ENCODE measurements at regions not wholly inside any gene's neighbourhood (a gene's known extent, or its start where the extent isn't known, plus 50 kb on each side); places are given as distances from the start of the nearest gene placed in this dataset.

DNA sequence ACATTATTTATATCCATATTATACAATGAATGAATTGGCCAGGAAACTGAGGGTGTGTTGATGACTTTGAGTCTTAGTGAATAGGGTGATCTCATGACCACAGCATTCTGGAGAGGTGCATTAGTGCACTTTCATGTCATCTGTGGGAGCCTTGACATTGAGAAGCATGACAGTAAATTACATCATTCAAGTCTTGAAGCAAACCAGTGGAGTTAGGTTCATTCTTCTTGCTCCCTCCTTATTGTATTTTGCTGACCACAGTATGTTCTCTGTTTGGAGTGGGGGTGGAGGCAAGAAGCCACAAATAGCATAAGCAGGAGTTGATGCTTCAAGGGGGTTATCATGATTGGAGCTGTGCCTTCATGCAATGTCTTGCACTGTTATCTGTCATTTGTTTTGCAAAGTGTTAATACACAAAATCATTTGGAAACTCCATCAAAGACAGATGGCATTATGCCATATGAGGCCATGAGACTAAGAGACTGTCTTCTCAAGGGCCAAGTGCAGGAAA, 680.2 kb downstream of the NYAP2 start:
- peak; percentile 90 to 91 for DNase-seq (ENCODE audit: low read depth in 2 of 2)

- DNase-seq (ENCODE audit: low read depth in 2 of 2), result no peak
Measured at GRCh38 chr2:226079196-226079595, 679.7 kb downstream of the NYAP2 start.

- DNase-seq (ENCODE audit: low read depth in 2 of 2), result no peak
Measured at GRCh38 chr2:226078666-226079065, 679.2 kb downstream of the NYAP2 start.

DNA sequence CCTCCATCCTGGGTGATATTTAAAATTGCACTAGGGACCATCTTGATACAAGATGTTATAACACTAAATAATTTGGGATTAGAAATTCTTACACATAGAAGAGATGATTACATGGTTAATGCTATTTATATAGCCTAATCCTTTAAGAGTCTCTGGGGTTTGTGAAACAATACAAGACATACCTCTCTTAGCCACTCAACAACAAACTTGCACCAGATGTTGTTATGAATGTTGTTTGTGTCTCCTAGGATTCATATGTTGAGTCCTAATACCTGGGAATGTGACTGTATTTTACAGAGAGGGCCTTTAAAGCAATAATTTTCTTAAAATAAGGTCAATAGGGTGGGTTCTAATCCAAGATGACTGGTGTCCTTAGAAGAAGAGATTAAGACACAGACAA, 678.3 kb downstream of the NYAP2 start:
- DNase-seq (ENCODE audit: low read depth in 2 of 2), result no peak

DNA sequence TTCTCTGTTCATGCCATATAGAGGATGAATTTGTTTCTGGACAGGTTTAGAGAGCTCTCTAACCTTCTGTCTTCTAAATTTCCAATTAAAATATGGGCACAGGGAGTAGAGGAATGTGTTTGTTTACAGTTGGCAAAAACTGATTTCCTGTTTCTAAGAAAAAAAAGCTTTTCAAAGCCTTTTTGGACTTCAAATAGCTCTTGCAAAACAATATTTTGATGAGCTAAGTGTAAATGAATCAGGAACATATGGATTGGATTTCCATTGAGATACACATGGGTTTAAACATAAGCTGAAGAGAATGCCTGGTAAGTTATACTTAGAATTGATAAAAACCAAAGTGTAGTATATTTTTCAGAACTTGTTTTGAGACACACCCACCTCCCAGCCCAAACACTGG, 677.5 kb downstream of the NYAP2 start:
- DNase-seq (ENCODE audit: low read depth in 2 of 2), result peak; percentile 62 to 65

GRCh38 chr2:226076529-226076928, 677.0 kb downstream of the NYAP2 start:
- DNase-seq (ENCODE audit: low read depth in 2 of 2), result no peak

GRCh38 chr2:226074391-226074790, 674.9 kb downstream of the NYAP2 start:
- DNase-seq (ENCODE audit: low read depth in 2 of 2), result no peak

DNA sequence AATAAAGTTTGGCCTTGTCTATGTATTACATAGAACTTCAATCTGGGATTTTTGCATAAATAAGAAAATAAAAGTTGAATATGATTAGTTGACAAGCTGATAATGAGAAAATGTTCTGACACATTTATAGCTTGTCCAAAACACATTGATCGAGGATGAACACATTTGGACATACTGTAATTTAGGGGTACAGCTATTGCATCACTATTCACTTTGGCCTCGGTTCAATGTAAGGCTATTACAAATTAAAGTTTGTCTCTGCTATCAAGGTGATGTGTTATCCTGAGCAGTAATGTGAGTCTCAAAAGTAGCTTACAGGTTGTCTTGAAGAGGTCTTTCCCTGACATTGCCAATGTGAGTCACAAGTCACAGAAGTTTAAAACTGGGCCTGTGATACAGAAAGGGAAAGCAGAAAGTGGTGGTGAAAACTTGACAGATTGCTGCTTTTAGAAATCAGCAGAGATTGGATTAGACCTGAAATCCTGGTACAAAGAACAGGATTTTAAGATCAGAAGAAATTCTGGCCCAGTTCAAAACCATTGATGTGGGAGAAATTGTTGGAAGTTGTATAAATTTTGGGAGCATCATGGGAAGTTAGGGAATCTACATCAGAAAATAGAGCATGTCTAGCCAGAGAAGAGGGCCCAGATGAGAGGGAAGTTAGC, 674.1 kb downstream of the NYAP2 start:
- DNase-seq (ENCODE audit: low read depth in 2 of 2), result no peak

- DNase-seq (ENCODE audit: low read depth in 2 of 2), result no peak
Measured at GRCh38 chr2:226066873-226067272, 667.4 kb downstream of the NYAP2 start.

DNA sequence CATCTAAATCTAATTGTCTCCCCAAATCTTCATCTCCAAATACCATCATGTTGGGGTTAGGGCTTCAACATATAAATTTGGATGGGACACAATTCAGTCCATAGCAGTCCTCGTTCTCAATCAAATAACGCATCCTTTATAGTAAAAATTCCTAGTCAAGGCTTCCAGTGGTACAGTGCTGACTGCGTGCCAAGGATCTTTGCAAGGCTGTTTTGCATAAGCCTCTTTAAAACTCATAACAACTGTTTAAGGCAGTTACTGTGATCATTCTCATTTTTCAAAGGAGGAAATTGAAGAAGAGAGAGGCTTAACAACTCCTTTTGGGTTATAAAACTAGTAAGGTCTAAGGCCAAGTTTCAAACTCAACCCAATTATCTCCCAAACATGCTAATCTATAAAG, 666.9 kb downstream of the NYAP2 start:
- no peak for DNase-seq (ENCODE audit: low read depth in 2 of 2)

- DNase-seq (ENCODE audit: low read depth in 2 of 2), result no peak
Measured at GRCh38 chr2:226064932-226065570, 665.5 kb downstream of the NYAP2 start.

DNA sequence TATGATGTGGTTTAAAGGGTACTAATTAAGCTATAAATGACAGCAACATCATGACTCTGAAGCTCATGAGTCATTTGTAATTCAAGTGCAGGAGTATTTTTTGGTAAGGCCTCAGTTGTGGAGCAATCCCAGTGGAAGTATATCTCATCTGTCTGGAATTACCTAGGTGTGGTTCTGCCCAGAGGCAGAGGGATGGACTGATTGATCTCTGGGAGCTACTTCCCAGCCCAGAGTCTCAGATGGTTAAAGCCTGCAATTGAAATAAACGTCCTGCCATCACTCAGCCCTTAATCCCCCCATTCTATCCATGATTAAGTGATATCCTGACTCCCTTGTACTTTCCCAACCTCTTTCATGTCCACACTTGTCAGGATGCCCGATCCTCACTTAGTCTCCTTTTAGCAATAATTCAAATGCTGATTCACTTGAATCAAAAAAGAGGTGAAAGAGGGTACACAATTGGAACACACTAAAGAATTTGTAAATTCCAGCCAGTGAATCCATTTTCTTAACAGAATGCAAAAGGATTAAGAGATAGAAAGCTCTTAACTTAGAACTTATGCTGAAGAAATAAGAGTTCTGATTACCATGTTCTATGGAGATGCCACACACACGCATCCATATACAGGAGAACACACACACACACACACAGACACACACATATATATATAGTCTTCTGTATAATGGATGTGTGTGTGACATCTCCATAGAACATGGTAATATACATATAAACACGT, 664.4 kb downstream of the NYAP2 start:
- DNase-seq (ENCODE audit: low read depth in 2 of 2), result peak; percentile 76 to 77

- no peak for DNase-seq (ENCODE audit: low read depth in 2 of 2)
Measured at GRCh38 chr2:226059961-226060627, 660.6 kb downstream of the NYAP2 start.

DNA sequence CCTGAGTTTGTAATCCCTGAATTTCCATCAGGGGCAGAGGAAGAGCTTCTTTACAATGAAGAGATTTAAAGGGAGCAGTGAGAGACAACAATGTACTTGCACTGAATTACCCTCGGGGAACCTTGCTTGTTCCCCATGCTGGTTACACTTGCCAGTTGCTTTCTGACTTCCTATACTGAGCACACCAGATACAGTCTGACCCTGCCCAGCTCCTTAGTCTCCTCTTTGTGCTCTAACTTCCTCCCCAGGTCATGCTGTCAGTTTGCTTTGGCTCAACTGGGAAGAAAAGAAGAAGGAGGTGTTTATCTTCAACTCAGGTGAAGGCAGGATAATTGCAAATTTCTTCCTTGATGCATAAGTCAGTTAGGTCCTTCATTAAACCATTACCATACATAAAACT, 658.4 kb downstream of the NYAP2 start:
- DNase-seq (ENCODE audit: low read depth in 2 of 2), result no peak

DNA sequence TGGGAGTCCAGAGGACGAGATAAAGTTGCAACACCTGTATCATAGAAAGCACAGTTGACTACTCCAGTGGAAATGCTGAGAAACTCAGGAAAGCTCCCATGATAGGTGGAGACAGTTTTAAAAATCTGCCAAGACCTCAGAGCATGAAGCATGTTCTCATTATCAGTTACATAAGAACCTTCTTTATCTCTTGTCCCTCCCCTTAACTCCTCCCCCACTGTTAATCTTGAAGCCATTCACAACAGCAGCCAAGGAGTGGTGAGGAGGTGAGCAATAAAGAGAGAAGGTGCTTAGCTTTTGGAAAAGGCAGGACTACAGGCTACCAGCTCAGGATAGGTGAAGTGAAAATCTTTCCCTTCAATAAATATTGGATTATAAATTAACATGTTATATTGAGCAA, 657.9 kb downstream of the NYAP2 start:
- no peak for DNase-seq (ENCODE audit: low read depth in 2 of 2)

DNA sequence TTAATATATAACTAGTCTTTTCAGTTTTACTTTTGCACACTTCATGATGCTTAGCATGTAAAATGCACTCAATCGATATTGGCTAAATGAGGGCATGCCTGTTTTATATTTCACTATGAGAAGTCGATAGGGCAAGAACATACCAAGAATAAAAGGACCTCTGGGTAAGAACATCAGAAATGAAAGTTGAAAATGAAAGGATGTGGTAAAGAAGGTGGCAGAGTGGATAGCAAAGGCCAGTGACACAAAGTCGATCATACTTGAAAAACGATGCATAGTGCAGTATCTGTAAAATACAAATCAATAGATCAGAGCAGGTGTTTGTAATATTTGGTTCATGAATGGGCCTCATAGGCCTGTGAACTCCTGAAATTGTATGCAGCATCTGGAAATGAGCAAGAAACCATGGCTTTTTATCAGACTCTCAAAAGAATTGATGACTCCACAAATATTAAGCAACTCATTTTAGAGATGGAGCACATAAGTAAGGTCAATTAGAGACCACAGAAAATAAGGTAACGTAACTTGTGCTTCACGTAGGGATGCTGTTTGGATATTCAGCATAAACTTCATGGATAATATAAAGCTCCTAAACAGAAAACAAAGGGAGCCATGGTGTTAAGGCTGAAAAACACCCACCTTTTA, 653.4 kb downstream of the NYAP2 start:
- no peak for DNase-seq (ENCODE audit: low read depth in 2 of 2)

DNA sequence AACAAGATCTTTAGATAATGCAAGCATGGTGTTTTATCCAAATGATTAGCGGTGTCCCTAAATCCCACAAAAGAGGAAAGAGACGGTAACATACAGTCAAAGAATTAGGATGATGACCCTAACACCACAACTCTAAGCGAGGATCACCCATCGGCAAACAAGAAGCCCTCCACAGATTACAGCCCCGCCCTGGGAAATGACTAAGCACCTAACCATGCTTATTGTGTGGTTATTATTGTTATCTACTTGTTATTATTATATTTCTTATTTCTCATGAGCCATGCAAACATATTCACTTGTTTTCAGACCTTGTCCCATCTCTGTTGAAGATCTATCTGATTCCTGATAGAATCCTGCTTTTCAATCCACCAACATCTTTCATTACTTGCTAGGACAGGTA, 651.3 kb downstream of the NYAP2 start:
- no peak for DNase-seq (ENCODE audit: low read depth in 2 of 2)

DNA sequence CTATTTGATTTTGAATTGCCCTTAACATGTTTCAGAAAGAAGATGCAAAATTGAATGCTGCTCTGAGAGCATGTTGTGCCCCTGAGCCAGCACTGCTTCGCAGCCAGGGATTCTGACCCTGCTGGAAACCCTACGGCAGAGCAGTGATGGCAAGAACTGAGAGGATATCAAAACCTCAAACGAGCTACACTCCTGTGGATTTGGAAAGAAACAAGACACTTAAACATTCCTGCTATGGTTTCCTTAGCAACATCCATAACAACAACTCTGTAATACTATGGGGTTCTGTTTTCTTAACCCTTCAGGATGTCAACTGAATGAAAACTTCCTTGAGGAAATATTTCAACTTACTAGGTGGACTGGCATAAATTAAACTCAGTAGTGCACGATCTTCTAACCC, 649.1 kb downstream of the NYAP2 start:
- DNase-seq (ENCODE audit: low read depth in 2 of 2), result peak; percentile 73

DNA sequence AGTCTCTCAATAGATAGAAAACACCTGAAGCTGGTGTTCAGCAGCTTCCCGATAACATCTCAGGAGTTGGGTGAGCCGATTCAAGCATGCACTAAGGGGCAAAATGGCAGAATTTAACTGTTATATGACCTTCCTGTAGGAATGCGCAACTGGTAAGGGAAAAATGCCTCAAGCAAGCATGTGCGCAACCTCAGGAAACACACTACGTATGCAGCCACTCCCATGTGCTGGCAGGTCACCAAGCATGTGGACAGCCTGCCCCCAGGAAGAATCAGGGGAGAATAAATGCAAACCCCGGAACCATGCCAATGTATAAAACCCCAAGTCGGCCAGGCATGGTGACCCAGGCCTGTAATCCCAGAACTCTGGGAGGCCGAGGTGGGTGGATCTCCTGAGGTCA, 645.6 kb downstream of the NYAP2 start:
- no peak for DNase-seq (ENCODE audit: low read depth in 2 of 2)

GRCh38 chr2:226040344-226040900, 640.9 kb downstream of the NYAP2 start:
- DNase-seq (ENCODE audit: low read depth in 2 of 2), result no peak

GRCh38 chr2:226037526-226037925, 638.0 kb downstream of the NYAP2 start:
- no peak for DNase-seq (ENCODE audit: low read depth in 2 of 2)

Data from fibroblast of skin of left quadriceps (primary cell).